Testis (tissue), 2 donors: ENCODE measurements at regions not wholly inside any gene's neighbourhood (a gene's known extent, or its start where the extent isn't known, plus 50 kb on each side); places are given as distances from the start of the nearest gene placed in this dataset.

Experiments
- DNase-seq: peaks from one replicate; pipeline ENCODE4 v3.0.0-alpha.2; 2019
- H3K27ac ChIP-seq, 2 donors: fragments of 200-600 bp; sonication (generic); one replicate each; pipeline ENCODE4 v1.5.1; 2019
- H3K27me3 ChIP-seq: fragments of 200-600 bp; sonication (generic); one replicate; pipeline ENCODE4 v1.5.1; 2019
- H3K36me3 ChIP-seq: fragments of 200-600 bp; sonication (generic); one replicate; pipeline ENCODE4 v1.5.1; 2017; ENCODE audit warnings: low read depth; ENCODE audit errors: missing control alignments
- H3K4me1 ChIP-seq: fragments of 200-600 bp; sonication (generic); one replicate; pipeline ENCODE4 v1.5.1; 2019
- H3K4me3 ChIP-seq, 2 donors: fragments of 200-600 bp; sonication (generic); one replicate each; pipeline ENCODE4 v1.5.1; 2017 to 2019
- H3K9me3 ChIP-seq: fragments of 200-600 bp; sonication (generic); one replicate; pipeline ENCODE4 v1.5.1; 2017
- CTCF ChIP-seq, 3 experiments: fragments of 450-650 bp in 2 of 3; fragments of 200-600 bp in 1 of 3; sonication (generic) in 1 of 3; IDR thresholded peaks; one replicate each; pipeline ENCODE4 v1.5.1; 2016 to 2019; ENCODE audit warnings: antibody characterized with exemption in 3 of 3, mild to moderate bottlenecking in 2 of 3, moderate library complexity in 1 of 3
- POLR2A ChIP-seq: fragments of 450-650 bp; IDR thresholded peaks from one replicate; pipeline ENCODE4 v1.6.1; 2017; ENCODE audit warnings: antibody characterized with exemption, mild to moderate bottlenecking, moderate library complexity
- WGBS, 2 donors: methylation state at CpG; one replicate each; pipeline ENCODE4 v1.1.5; 2018; 5-methylcytosine and 5-hydroxymethylcytosine counted together
- intact Hi-C: fragments of 100-400 bp; cut with DNase I; formaldehyde crosslinking; loops from one replicate; pipeline ENCODE4 v1.15.1; 2023; ENCODE audit warnings: low total_unique reads

GRCh38 chr18:27493182-27493581 is 308.1 kb upstream of the CHST9 start:
- no peak overlapping the region for H3K27ac ChIP-seq
- WGBS, 2 donors = 79 to 81% methylated on average over 4 of the region's 4 CpGs
- no peak overlapping the region for H3K4me3 ChIP-seq
- intact Hi-C loops = no loop called here
- TF ChIP-seq POLR2A (no peak), CTCF (IDR thresholded peaks at IDR 0.05) (no peak)
- no peaks in the 10 kb centered on the region for H3K9me3 ChIP-seq
- H3K36me3 ChIP-seq = no peaks in the 10 kb centered on the region
- no peak for DNase-seq
- H3K4me1 ChIP-seq = no peaks in the 10 kb centered on the region
- no peaks in the 10 kb centered on the region for H3K27me3 ChIP-seq

GRCh38 chr18:27491772-27492171 is 306.7 kb upstream of the CHST9 start:
- Histone ChIP-seq H3K36me3 (no peaks in the 10 kb centered on the region), H3K4me1 (no peaks in the 10 kb centered on the region), H3K27me3 (no peaks in the 10 kb centered on the region), H3K9me3 (no peaks in the 10 kb centered on the region), H3K27ac (no peak overlapping the region), H3K4me3 (no peak overlapping the region)
- 48 to 55% methylated on average over 2 of the region's 2 CpGs for WGBS, 2 donors
- no peak for DNase-seq
- no peak for TF ChIP-seq CTCF (IDR thresholded peaks at IDR 0.05)
- TF ChIP-seq POLR2A = no peak
- intact Hi-C loops = no loop called here

GRCh38 chr18:27483276-27483675 is 298.2 kb upstream of the CHST9 start:
- H3K9me3 ChIP-seq = no peaks in the 10 kb centered on the region
- no peak overlapping the region for H3K4me3 ChIP-seq
- H3K4me1 ChIP-seq = no peaks in the 10 kb centered on the region
- DNase-seq = no peak
- no peaks in the 10 kb centered on the region for H3K36me3 ChIP-seq
- intact Hi-C loops = no loop called here
- no peaks in the 10 kb centered on the region for H3K27me3 ChIP-seq
- TF ChIP-seq POLR2A (no peak), CTCF (IDR thresholded peaks at IDR 0.05) (no peak)
- H3K27ac ChIP-seq = no peak overlapping the region
- WGBS, 2 donors = 77 to 79% methylated on average over 4 of the region's 4 CpGs

GRCh38 chr18:27478459-27478858 is 293.4 kb upstream of the CHST9 start:
- Histone ChIP-seq H3K36me3 (no peaks in the 10 kb centered on the region), H3K27ac (no peak overlapping the region), H3K9me3 (no peaks in the 10 kb centered on the region), H3K4me3 (no peak overlapping the region), H3K27me3 (no peaks in the 10 kb centered on the region), H3K4me1 (no peaks in the 10 kb centered on the region)
- TF ChIP-seq CTCF (IDR thresholded peaks at IDR 0.05) = no peak
- TF ChIP-seq POLR2A = no peak
- intact Hi-C loops = no loop called here
- no peak for DNase-seq
- 0% methylated on average over 1 of the region's 1 CpG for WGBS, 2 donors

GRCh38 chr18:27473318-27473717 is 288.2 kb upstream of the CHST9 start:
- H3K27ac ChIP-seq = no peak overlapping the region
- no peak for TF ChIP-seq POLR2A
- TF ChIP-seq CTCF (IDR thresholded peaks at IDR 0.05) = no peak
- no peaks in the 10 kb centered on the region for H3K4me1 ChIP-seq
- H3K27me3 ChIP-seq = no peaks in the 10 kb centered on the region
- DNase-seq = no peak
- no peaks in the 10 kb centered on the region for H3K9me3 ChIP-seq
- H3K4me3 ChIP-seq = no peak overlapping the region
- intact Hi-C loops = no loop called here
- 83 to 87% methylated on average over 6 of the region's 6 CpGs for WGBS, 2 donors
- H3K36me3 ChIP-seq = no peaks in the 10 kb centered on the region
